HEK293T (cell line): ENCODE measurements at regions not wholly inside any gene's neighbourhood (a gene's known extent, or its start where the extent isn't known, plus 50 kb on each side); places are given as distances from the start of the nearest gene placed in this dataset.
"Not testable (repeated sequence)": the region's sequence is repeated elsewhere in the genome, so short reads cannot be mapped to it uniquely, and the experiment has no call there.

Experiments
- BHLHE40 ChIP-seq: fragments of 450-650 bp; IDR thresholded peaks from 2 replicates; pipeline ENCODE4 v1.6.1; 2016; ENCODE audit warnings: mild to moderate bottlenecking, moderate library complexity, borderline replicate concordance
- FOXK2 ChIP-seq: fragments of 450-650 bp; IDR thresholded peaks from 2 replicates; pipeline ENCODE4 v1.6.1; 2016; ENCODE audit warnings: mild to moderate bottlenecking

GRCh38 chrX:7988013-7988759 is 61.0 kb upstream of the PNPLA4 start:
- not testable (repeated sequence) for TF ChIP-seq FOXK2, BHLHE40
